GM23248 (cell line): ENCODE measurements at regions not wholly inside any gene's neighbourhood (a gene's known extent, or its start where the extent isn't known, plus 50 kb on each side); places are given as distances from the start of the nearest gene placed in this dataset.

ENCODE experiments used
- EZH2 ChIP-seq: fragments of 200-600 bp; sonication (generic); IDR thresholded peaks from 2 replicates; pipeline ENCODE4 v1.6.1; 2018; ENCODE audit warnings: antibody characterized with exemption, mild to moderate bottlenecking; ENCODE audit not compliant: insufficient read depth, poor library complexity, severe bottlenecking
- EZH2phosphoT487 ChIP-seq: fragments of 200-600 bp; sonication (generic); IDR thresholded peaks from 2 replicates; pipeline ENCODE4 v1.6.1; 2018; ENCODE audit warnings: antibody characterized with exemption, moderate library complexity, mild to moderate bottlenecking, low read depth; ENCODE audit not compliant: insufficient read depth

- TF ChIP-seq EZH2 (no peak), EZH2phosphoT487 (no peak)
These were observed 645.0 kb upstream of the TBL1XR1 start for GRCh38 chr3:177842302-177842701.
